K562 (cell line): ENCODE measurements at regions not wholly inside any gene's neighbourhood (a gene's known extent, or its start where the extent isn't known, plus 50 kb on each side); places are given as distances from the start of the nearest gene placed in this dataset.

Experiments used
- CHD4 ChIP-seq: fragments of 200-600 bp; sonication (generic); IDR thresholded peaks from 3 replicates; pipeline ENCODE4 v1.6.1; 2012; ENCODE audit warnings: low read depth, mild to moderate bottlenecking, mixed read lengths, low read length, inconsistent platforms; ENCODE audit not compliant: insufficient read depth, insufficient replicate concordance, poor library complexity, severe bottlenecking
- EP300 ChIP-seq: IDR thresholded peaks from 2 replicates; pipeline ENCODE4 v1.6.1; 2012; ENCODE audit warnings: low read length, improper control_type of control experiment
- FOXJ2 ChIP-seq: fragments of 200-800 bp; sonication (Bioruptor generic); IDR thresholded peaks from 2 replicates; pipeline ENCODE4 v1.6.1; 2016; ENCODE audit warnings: missing genetic modification characterization, missing compliant biosample characterization
- HEY1 ChIP-seq: fragments of 250-450 bp; sonication (Bioruptor Pico); IDR thresholded peaks from 2 replicates; pipeline ENCODE4 v1.5.0; 2020; ENCODE audit warnings: mild to moderate bottlenecking, moderate library complexity, borderline replicate concordance
- MAZ ChIP-seq, 2 experiments: fragments of 450-650 bp in 1 of 2; sonication (generic) in 1 of 2; formaldehyde crosslinking; IDR thresholded peaks in 1 of 2; conservative IDR thresholded peaks in 1 of 2; 2 replicates each; pipeline versions ENCODE4 v1.4.0 to v1.5.0; 2020; ENCODE audit warnings: mild to moderate bottlenecking in 1 of 2, missing genetic modification reagents in 1 of 2
- MLLT1 ChIP-seq, 2 experiments: fragments of 450-650 bp; IDR thresholded peaks; 2 replicates each; pipeline ENCODE4 v1.6.1; 2016
- TARDBP ChIP-seq: fragments of 450-650 bp; IDR thresholded peaks from 2 replicates; pipeline ENCODE4 v1.6.1; 2016
- ZNF274 ChIP-seq: IDR thresholded peaks from 2 replicates; pipeline ENCODE4 v1.6.1; 2011; ENCODE audit warnings: low read depth, mild to moderate bottlenecking, low read length, moderate library complexity, borderline replicate concordance
- TF ChIP-seq, protein P1 (sequence below): sonication (generic); formaldehyde crosslinking; IDR thresholded peaks from 2 replicates; pipeline ENCODE4 v1.8.0; 2022; ENCODE audit warnings: missing genetic modification reagents, mild to moderate bottlenecking, borderline replicate concordance
- TF ChIP-seq, protein P2 (sequence below): fragments of 450-650 bp; IDR thresholded peaks from 2 replicates; pipeline ENCODE4 v1.6.1; 2016; ENCODE audit warnings: missing biosample characterization, missing genetic modification characterization

- TF ChIP-seq, protein P1, sequence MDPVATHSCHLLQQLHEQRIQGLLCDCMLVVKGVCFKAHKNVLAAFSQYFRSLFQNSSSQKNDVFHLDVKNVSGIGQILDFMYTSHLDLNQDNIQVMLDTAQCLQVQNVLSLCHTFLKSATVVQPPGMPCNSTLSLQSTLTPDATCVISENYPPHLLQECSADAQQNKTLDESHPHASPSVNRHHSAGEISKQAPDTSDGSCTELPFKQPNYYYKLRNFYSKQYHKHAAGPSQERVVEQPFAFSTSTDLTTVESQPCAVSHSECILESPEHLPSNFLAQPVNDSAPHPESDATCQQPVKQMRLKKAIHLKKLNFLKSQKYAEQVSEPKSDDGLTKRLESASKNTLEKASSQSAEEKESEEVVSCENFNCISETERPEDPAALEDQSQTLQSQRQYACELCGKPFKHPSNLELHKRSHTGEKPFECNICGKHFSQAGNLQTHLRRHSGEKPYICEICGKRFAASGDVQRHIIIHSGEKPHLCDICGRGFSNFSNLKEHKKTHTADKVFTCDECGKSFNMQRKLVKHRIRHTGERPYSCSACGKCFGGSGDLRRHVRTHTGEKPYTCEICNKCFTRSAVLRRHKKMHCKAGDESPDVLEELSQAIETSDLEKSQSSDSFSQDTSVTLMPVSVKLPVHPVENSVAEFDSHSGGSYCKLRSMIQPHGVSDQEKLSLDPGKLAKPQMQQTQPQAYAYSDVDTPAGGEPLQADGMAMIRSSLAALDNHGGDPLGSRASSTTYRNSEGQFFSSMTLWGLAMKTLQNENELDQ = no peak
- TF ChIP-seq MLLT1 (IDR thresholded peaks at IDR 0.05) (no peak), FOXJ2 (no peak), EP300 (no peak), CHD4 (no peak), MAZ (CRISPR knock-in tag; conservative IDR thresholded peaks at IDR 0.05 in 1 of 2, IDR thresholded peaks at IDR 0.05 in 1 of 2) (no peak), HEY1 (CRISPR knock-in tag) (no peak), ZNF274 (no peak), TARDBP (no peak)
- TF ChIP-seq, protein P2, sequence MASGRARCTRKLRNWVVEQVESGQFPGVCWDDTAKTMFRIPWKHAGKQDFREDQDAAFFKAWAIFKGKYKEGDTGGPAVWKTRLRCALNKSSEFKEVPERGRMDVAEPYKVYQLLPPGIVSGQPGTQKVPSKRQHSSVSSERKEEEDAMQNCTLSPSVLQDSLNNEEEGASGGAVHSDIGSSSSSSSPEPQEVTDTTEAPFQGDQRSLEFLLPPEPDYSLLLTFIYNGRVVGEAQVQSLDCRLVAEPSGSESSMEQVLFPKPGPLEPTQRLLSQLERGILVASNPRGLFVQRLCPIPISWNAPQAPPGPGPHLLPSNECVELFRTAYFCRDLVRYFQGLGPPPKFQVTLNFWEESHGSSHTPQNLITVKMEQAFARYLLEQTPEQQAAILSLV = no peak
These were observed 303.1 kb downstream of the GPD2 start for GRCh38 chr2:156739301-156739700.
